Omental fat pad (tissue), 3 donors: ENCODE measurements at regions not wholly inside any gene's neighbourhood (a gene's known extent, or its start where the extent isn't known, plus 50 kb on each side); places are given as distances from the start of the nearest gene placed in this dataset.

ENCODE experiments used
- ATAC-seq: fragments of 150-250 bp; one replicate; pipeline ENCODE4 v1.9.1; 2016; ENCODE audit warnings: mild to moderate bottlenecking, moderate library complexity; ENCODE audit not compliant: low FRiP score
- DNase-seq: peaks from one replicate; pipeline ENCODE4 v3.0.0-alpha.2; 2019; ENCODE audit warnings: low spot score
- CTCF ChIP-seq, 3 donors: fragments of 450-650 bp; IDR thresholded peaks; one replicate each; pipeline ENCODE4 v1.5.1; 2016 to 2017; ENCODE audit warnings: antibody characterized with exemption in 3 of 3, mild to moderate bottlenecking in 3 of 3, moderate library complexity in 2 of 3

- ATAC-seq (no peak), DNase-seq (no peak)
- no peak for TF ChIP-seq CTCF (IDR thresholded peaks at IDR 0.05)
Observed at GRCh38 chr1:212495766-212496494, 63.2 kb downstream of the NENF start.

GRCh38 chr1:212496682-212497081 is 64.0 kb downstream of the NENF start:
- DNase-seq, result no peak
- ATAC-seq, result no peak
- no peak for TF ChIP-seq CTCF (IDR thresholded peaks at IDR 0.05)

GRCh38 chr1:212497553-212497952 is 64.8 kb downstream of the NENF start:
- DNase-seq (no peak), ATAC-seq (no peak)

GRCh38 chr1:212498283-212499040 is 65.7 kb downstream of the NENF start:
- ATAC-seq (peak; percentile 92), DNase-seq (no peak)
- TF ChIP-seq CTCF (IDR thresholded peaks at IDR 0.05), result no peak

More at GRCh38 chr1:212497553-212497952, 64.8 kb downstream of the NENF start:
- no peak for TF ChIP-seq CTCF (IDR thresholded peaks at IDR 0.05)

- DNase-seq (no peak), ATAC-seq (no peak)
- TF ChIP-seq CTCF (IDR thresholded peaks at IDR 0.05), result no peak
Observed at GRCh38 chr1:212500351-212500750, 67.6 kb downstream of the NENF start.

- TF ChIP-seq CTCF (IDR thresholded peaks at IDR 0.05), result no peak
- no peak for ATAC-seq
- DNase-seq, result no peak
Observed at GRCh38 chr1:212500983-212501382, 68.3 kb downstream of the NENF start.

- TF ChIP-seq CTCF (IDR thresholded peaks at IDR 0.05), result no peak
- DNase-seq, result no peak
- ATAC-seq, result no peak
Observed at GRCh38 chr1:212503714-212504113, 71.0 kb downstream of the NENF start.
